ENCODE measurements at regions not wholly inside any gene's neighbourhood (a gene's known extent, or its start where the extent isn't known, plus 50 kb on each side); places are given as distances from the start of the nearest gene placed in this dataset.
A peak's percentile ranks its signal among the peaks of the same experiment; 100 is the strongest.
"Not testable (repeated sequence)": the region's sequence is repeated elsewhere in the genome, so short reads cannot be mapped to it uniquely, and the experiment has no call there.

GRCh38 chr17:22507823-22508222, 815.5 kb downstream of the KCNJ18 start:
- DNase-seq: no peak

DNA sequence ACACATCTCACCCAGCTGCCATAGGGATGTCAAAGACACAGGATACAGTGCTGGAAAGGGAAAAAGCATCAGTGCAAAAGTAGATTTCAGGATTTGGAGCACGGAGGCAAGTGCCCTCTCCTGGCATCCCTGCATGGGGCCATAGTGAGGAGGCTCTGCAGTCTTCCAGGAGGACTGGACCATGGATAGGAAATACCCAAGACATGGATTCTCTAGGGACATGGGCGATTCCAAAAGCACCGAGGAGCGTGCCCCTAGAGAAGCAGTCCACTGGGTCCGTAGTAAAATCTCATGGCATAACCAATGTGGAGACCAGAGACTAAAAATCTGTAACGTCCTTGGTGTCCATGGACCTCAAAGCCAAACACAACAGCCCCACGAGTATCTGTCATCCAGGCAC, 818.2 kb downstream of the KCNJ18 start:
- no peak for DNase-seq

- DNase-seq: no peak
Observed at GRCh38 chr17:22511431-22511830, 819.1 kb downstream of the KCNJ18 start.

DNA sequence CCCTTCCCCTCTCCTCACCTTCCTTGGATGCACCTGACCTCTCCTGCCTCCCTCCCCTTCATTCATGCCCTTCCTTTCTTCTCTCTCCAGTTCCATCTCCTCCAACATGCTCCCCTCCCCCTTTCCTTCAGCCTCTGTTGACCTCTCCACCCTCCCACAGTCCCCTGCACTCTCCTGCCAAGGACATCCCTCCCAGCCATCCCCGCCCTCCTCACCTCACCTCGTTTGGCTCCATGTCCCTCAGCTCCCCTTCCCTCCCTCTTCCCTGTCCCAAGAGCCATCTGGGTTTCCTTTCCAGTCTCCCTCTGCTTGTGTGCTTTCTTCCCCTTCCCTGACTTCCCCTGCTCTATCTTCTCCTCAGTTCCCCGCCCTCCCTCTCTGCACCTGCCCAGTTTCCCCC, 819.7 kb downstream of the KCNJ18 start:
- no peak for DNase-seq

DNA sequence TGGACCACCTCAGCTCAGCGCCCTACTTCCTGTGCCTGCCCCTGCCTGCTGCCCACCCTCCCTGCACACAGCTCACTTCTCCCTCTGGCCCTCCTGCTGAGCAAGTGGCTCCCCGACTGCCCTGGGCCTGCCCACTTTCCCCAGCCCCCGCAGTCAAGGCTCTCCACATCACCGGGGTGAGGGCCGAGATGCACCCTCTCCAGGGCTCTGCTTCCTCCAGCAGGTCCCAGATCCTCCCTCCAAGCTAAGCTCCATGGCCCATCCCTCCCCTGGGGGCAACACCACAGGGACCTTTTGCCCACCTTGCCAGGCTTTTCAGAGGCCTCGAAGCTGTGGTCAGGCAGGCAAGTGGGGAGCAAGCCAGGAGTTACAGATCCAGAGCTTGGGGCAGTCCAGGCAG, 820.2 kb downstream of the KCNJ18 start:
- DNase-seq: no peak

GRCh38 chr17:22512997-22513538, 820.7 kb downstream of the KCNJ18 start:
- DNase-seq: no peak

GRCh38 chr17:22514315-22514714, 822.0 kb downstream of the KCNJ18 start:
- DNase-seq: no peak

DNA sequence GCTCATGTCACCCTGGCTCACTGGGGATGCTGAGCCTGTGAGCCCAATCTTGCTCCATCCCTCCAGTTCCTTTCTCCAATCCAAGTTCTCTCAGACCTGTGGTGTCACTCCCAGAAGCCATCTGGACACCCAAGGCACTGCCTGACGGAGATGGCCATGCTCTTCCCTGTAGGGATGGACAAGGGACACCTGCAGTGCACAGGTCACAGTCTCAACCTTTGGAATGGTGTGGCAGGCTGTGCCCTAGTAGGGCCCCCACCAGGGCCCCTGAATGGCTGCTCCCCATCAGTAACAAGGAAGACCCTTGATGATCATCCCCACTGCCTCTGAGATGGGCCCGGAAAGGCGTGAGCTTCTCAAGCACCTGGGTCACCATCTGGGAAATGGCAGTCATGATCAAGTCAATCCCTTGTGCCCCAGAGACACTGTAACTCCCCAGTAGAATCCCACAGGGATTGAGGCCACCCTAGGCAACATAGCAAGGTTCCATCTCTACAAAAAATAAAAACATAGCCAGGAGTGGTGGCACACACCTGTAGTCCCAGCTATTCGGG, 822.5 kb downstream of the KCNJ18 start:
- DNase-seq: no peak

DNA sequence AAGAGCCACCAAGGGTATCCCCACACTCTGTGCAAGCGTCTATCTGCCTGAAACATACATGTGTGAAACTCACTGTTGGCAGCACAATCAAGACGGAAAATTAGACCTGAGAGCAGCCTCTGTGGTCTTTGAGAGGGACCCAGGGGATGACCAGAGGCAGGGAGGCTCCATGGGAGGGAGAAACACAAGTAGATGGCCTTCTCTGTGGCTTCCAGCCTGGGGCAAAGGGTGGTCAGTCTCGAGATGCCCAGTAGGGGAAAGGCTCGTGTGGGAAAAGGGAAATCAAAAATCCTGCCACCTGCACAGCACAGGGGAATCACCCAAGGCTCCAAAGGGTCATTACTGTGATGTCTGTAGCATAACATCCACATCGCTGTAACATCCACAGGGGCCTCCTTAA, 823.3 kb downstream of the KCNJ18 start:
- no peak for DNase-seq

DNA sequence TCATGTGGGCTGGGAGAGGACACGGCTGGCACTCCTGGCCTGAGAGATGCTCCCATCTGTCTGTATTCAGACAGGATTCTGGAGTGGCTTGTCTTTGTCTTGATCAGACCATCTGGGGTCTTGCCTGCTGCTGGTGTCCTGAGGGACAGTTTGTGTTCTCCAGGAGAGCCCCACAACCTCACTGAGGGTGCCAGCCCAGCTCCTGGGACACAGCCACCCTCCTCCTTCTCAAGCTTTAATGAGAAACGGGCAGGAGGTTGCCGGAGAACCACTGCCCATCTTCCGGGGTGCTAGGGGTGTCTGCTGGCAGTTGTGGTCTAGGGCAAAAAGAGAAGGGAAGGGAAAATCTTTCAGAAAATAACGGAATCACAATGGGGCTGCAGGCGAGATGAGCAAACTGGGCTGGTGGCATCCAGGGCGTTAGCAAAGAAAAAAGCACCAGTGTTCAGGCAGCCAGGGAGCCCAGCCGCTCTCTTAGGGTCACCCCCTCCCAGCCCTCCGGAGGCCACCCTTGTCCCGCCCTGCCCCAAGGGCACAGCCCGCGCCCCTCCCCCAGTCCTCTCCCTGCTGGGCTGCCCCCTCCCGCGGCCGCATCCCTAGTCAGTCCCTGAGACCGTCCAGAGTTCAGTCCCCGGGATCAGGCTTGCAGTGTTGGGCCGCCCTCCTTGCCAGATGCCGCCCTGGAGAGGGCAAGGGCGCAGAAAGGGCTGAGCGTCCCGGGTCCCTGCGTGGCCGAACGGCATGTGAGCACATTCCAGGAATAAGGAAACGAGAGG, 824.7 kb downstream of the KCNJ18 start:
- DNase-seq: no peak

GRCh38 chr17:22517716-22518115, 825.4 kb downstream of the KCNJ18 start:
- DNase-seq: no peak

DNA sequence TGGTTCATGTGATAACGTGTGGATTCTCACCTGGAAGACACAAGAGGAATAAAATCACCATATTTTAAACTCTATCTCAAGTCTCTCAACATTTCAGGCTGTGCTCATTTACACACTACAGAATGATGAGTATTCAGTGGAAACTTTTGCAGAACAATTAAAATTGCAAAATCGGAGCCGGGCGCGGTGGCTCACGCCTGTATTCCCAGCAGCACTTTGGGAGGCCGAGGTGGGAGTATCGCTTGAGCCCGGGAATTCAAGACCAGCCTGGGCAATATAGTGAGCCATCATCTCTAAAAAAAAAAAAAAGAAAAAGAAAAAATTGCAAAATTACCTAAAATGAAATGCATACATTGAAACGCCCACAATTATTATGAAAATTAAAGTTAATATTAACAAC, 825.9 kb downstream of the KCNJ18 start:
- DNase-seq: no peak

GRCh38 chr17:22548873-22549272, 856.5 kb downstream of the KCNJ18 start:
- not testable (repeated sequence) for DNase-seq

GRCh38 chr17:22551695-22552415, 859.5 kb downstream of the KCNJ18 start:
- not testable (repeated sequence) for DNase-seq

DNA sequence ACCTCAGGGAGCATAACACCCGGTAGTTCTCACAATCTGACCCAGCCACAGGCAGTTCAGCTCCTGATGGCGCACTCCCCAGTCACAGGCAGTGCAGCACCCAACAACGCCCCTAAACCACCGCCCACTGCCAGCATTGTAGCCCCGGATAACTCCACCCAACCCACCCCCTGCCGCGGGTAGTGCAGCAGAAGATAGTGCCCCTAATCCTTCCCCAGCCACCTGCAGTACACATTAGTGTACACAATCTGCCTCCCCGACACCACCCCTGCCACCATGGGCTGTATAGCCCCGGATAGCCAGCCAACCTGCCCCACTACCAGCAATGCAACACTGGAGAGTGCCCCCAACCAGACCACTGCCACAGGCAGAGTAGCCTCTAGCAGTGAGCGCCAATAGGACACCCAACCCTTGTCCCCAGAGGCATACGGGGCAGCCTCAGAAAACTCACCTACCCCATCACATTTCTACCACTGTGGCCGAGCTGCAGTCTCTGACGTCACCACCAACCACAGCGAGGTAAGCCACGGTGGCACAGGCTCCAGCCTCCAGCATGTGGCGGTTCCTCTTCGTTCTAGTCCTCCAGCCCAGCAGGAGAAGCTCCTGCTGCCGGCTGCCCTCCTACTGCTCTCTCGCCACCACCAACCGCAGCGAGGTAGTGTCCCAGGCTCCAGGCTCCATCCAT, 877.3 kb downstream of the KCNJ18 start:
- no peak for DNase-seq

DNA sequence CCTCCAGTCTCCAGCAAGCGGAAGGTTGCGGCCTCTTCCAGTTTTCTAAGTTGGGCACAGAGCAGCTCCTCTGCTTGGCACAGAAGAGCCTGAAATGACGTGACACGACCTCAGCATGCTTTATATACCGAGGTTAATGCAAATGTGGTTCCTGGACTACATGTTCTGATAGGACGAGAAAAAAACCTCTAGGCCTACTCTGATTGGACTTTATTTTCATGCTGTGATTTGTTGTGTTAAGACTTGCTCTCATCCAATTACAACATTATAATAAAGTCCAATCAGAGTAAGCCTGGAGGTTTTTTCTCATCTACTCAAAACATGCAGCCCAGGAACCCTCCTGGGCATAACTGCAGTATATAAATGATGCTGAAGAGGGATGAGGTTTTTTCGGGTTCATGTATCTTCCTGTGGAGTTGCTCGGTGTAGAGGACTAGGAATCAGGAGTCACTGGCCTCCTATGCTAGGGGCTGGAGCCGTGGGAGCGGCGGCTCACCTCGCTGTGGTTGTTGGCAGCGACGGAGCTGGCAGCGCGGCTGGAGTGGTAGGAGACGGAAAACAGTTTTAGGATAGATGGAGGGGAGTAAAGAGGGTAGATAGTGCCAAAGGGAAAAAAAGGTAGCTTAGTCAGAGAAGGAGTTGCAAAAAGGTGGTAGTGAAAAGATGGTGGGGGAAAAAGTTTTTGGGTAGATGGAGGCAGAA, 878.0 kb downstream of the KCNJ18 start:
- DNase-seq: no peak

- no peak for DNase-seq
Observed at GRCh38 chr17:22599322-22599721, 907.0 kb downstream of the KCNJ18 start.

DNA sequence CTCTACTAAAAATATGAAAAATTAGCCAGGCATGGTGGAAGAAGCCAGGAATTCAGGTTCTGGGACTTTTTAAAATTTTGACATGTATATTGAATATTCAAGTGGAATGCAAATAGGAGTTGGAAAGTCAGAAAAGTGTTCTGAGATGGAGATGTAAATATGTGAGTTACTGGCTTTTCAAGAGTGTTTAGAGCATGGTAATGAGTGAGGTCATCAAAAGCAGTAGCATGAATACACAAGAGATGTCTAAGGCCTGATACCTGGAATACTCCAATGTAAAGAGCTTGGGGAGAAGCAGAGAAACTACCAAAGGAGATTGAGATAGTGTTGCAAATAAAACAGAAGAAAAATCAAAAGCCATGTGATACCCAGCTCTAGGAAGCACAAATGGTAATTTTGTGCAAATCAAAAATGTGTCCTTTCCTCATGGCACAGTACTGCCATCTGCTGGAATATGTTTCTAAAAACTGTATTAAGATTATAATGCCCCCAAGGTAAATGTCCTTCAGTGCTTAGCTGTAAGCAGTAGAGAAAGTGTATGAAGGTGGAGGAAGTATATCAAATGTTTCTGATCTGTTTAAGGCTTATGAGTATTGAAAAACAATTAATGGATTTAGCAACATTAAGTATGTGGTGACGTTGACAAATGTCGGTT, 908.4 kb downstream of the KCNJ18 start:
- peak in 1 of 2 donors; percentile 31 for DNase-seq
